ENCODE measurements at regions not wholly inside any gene's neighbourhood (a gene's known extent, or its start where the extent isn't known, plus 50 kb on each side); places are given as distances from the start of the nearest gene placed in this dataset.

GRCh38 chr6:21915707-21916260 lies 322.2 kb downstream of the SOX4 start:
- no peak for TF ChIP-seq POLR2A (IDR thresholded peaks at IDR 0.05)
- no peak for TF ChIP-seq CTCF (IDR thresholded peaks at IDR 0.05)

All from adrenal gland (tissue), 5 donors.